Mucosa of descending colon (tissue), 3 donors: ENCODE measurements at regions not wholly inside any gene's neighbourhood (a gene's known extent, or its start where the extent isn't known, plus 50 kb on each side); places are given as distances from the start of the nearest gene placed in this dataset.

Source experiments
- ATAC-seq: fragments of 200-7000 bp; cut with Tn5 transposase; one replicate; pipeline ENCODE4 v1.9.1; 2020; ENCODE audit warnings: mild to moderate bottlenecking, moderate library complexity
- DNase-seq, 3 donors: peaks; one replicate each; pipeline ENCODE4 v3.0.0-alpha.2; 2020
- H3K36me3 ChIP-seq: fragments of 200-600 bp; one replicate; pipeline ENCODE4 v1.8.0; 2021; ENCODE audit warnings: low read depth, mild to moderate bottlenecking
- H3K4me1 ChIP-seq: fragments of 200-600 bp; one replicate; pipeline ENCODE4 v1.8.0; 2021; ENCODE audit warnings: low read depth, mild to moderate bottlenecking
- H3K4me3 ChIP-seq: fragments of 200-600 bp; one replicate; pipeline ENCODE4 v1.8.0; 2021; ENCODE audit warnings: mild to moderate bottlenecking
- H3K9me3 ChIP-seq: fragments of 200-600 bp; one replicate; pipeline ENCODE4 v1.8.0; 2021; ENCODE audit warnings: mild to moderate bottlenecking
- CTCF ChIP-seq: fragments of 200-600 bp; IDR thresholded peaks from one replicate; pipeline ENCODE4 v1.8.0; 2022; ENCODE audit warnings: antibody characterized with exemption, mild to moderate bottlenecking
- intact Hi-C, 2 donors: fragments of 100-400 bp; cut with DNase I in 1 of 2; cut with micrococcal nuclease in 1 of 2; formaldehyde crosslinking; loops; one replicate each; pipeline versions ENCODE4 v1.11.0 to v1.11.1; 2022; cut with DNase I, micrococcal nuclease
- donor health status: DM: no; HTN: no; CAD: no; lungs with moderate emphysema.
- donor health status: DM: no; HTN: no; CAD: no.
- donor health status: DM: no; HTN: yes; CAD: no.

GRCh38 chr14:30295980-30296379, 263.0 kb upstream of the G2E3 start:
- Histone ChIP-seq H3K36me3 (no peaks in the 10 kb centered on the region), H3K4me1 (no peaks in the 10 kb centered on the region), H3K4me3 (no peak overlapping the region), H3K9me3 (no peaks in the 10 kb centered on the region)
- TF ChIP-seq CTCF = no peak
- ATAC-seq (no peak), DNase-seq (no peak)
- intact Hi-C loops = no loop called here

GRCh38 chr14:30296931-30297405, 262.0 kb upstream of the G2E3 start:
- Histone ChIP-seq H3K9me3 (no peaks in the 10 kb centered on the region), H3K4me3 (no peak overlapping the region), H3K4me1 (no peaks in the 10 kb centered on the region), H3K36me3 (no peaks in the 10 kb centered on the region)
- no peak for DNase-seq
- no peak for TF ChIP-seq CTCF
- ATAC-seq = no peak
- intact Hi-C loops = no loop called here

GRCh38 chr14:30297876-30298795, 260.8 kb upstream of the G2E3 start:
- ATAC-seq (no peak), DNase-seq (no peak)
- Histone ChIP-seq H3K4me1 (no peaks in the 10 kb centered on the region), H3K36me3 (no peaks in the 10 kb centered on the region), H3K9me3 (no peaks in the 10 kb centered on the region), H3K4me3 (no peak overlapping the region)
- no peak for TF ChIP-seq CTCF
- intact Hi-C loops = no loop called here

- intact Hi-C loops = no loop called here
- Histone ChIP-seq H3K4me1 (no peaks in the 10 kb centered on the region), H3K36me3 (no peaks in the 10 kb centered on the region), H3K4me3 (no peak overlapping the region), H3K9me3 (no peaks in the 10 kb centered on the region)
- DNase-seq (no peak), ATAC-seq (no peak)
- TF ChIP-seq CTCF = no peak
Measured at GRCh38 chr14:30299915-30300314, 259.0 kb upstream of the G2E3 start.

- DNase-seq = no peak
- Histone ChIP-seq H3K36me3 (no peaks in the 10 kb centered on the region), H3K4me3 (no peak overlapping the region), H3K9me3 (no peaks in the 10 kb centered on the region), H3K4me1 (no peaks in the 10 kb centered on the region)
- intact Hi-C loops = no loop called here
- no peak for TF ChIP-seq CTCF
- ATAC-seq = no peak
Measured at GRCh38 chr14:30303350-30303749, 255.6 kb upstream of the G2E3 start.
